ENCODE measurements at regions not wholly inside any gene's neighbourhood (a gene's known extent, or its start where the extent isn't known, plus 50 kb on each side); places are given as distances from the start of the nearest gene placed in this dataset.

GRCh38 chr14:37851054-37851453 lies 255.6 kb downstream of the TTC6 start:
- Histone ChIP-seq H3K36me3 (ENCODE audit: control insufficient read depth, insufficient read depth, low read length) (no peaks in the 10 kb centered on the region), H3K4me3 (ENCODE audit: low read length) (no peak overlapping the region), H3K9me3 (ENCODE audit: control insufficient read depth, low read length) (no peaks in the 10 kb centered on the region), H3K4me1 (ENCODE audit: control insufficient read depth, insufficient read depth, low read length) (no peaks in the 10 kb centered on the region), H3K9ac (ENCODE audit: extremely low read depth, low read length, poor library complexity, severe bottlenecking) (no peak overlapping the region), H3K27me3 (ENCODE audit: control insufficient read depth, insufficient read depth, low read length, poor library complexity, severe bottlenecking) (no peaks in the 10 kb centered on the region), H3K27ac (ENCODE audit: low read depth, low read length) (no peak overlapping the region)
- WGBS, 2 experiments (ENCODE audit: insufficient coverage in 1 of 2, insufficient read length in 1 of 2), result 92 to 100% methylated on average over 1 of the region's 1 CpG
- no peaks in the 10 kb centered on the region for H3K36me3 Mint-ChIP-seq (ENCODE audit: low read depth)
- no peak overlapping the region for H3K27ac Mint-ChIP-seq
- no peak overlapping the region for H3K4me3 Mint-ChIP-seq
- DNase-seq, result no peak
- peaks cover 3% of the 10 kb centered on the region for H3K27me3 Mint-ChIP-seq (ENCODE audit: insufficient read depth)
- H3K9me3 Mint-ChIP-seq, result no peaks in the 10 kb centered on the region
- peaks cover 8% of the 10 kb centered on the region for H3K4me1 Mint-ChIP-seq
- TF ChIP-seq CTCF (conservative IDR thresholded peaks at IDR 0.05), result no peak

GRCh38 chr14:37855871-37856270 lies 260.4 kb downstream of the TTC6 start:
- H3K9ac ChIP-seq (ENCODE audit: extremely low read depth, low read length, poor library complexity, severe bottlenecking), result no peak overlapping the region
- no peak overlapping the region for H3K4me3 Mint-ChIP-seq
- H3K4me1 ChIP-seq (ENCODE audit: control insufficient read depth, insufficient read depth, low read length), result no peaks in the 10 kb centered on the region
- H3K4me1 Mint-ChIP-seq, result peaks cover 8% of the 10 kb centered on the region
- TF ChIP-seq CTCF (conservative IDR thresholded peaks at IDR 0.05), result no peak
- no peaks in the 10 kb centered on the region for H3K9me3 Mint-ChIP-seq
- no peak overlapping the region for H3K27ac Mint-ChIP-seq
- no peaks in the 10 kb centered on the region for H3K36me3 Mint-ChIP-seq (ENCODE audit: low read depth)
- no peak overlapping the region for H3K4me3 ChIP-seq (ENCODE audit: low read length)
- H3K36me3 ChIP-seq (ENCODE audit: control insufficient read depth, insufficient read depth, low read length), result no peaks in the 10 kb centered on the region
- no peaks in the 10 kb centered on the region for H3K9me3 ChIP-seq (ENCODE audit: control insufficient read depth, low read length)
- peaks cover 8% of the 10 kb centered on the region for H3K27me3 Mint-ChIP-seq (ENCODE audit: insufficient read depth)
- no peak for DNase-seq
- H3K27me3 ChIP-seq (ENCODE audit: control insufficient read depth, insufficient read depth, low read length, poor library complexity, severe bottlenecking), result no peaks in the 10 kb centered on the region
- WGBS, 2 experiments (ENCODE audit: insufficient coverage in 1 of 2, insufficient read length in 1 of 2), result 93 to 100% methylated on average over 1 of the region's 1 CpG
- no peak overlapping the region for H3K27ac ChIP-seq (ENCODE audit: low read depth, low read length)

- Histone ChIP-seq H3K27me3 (ENCODE audit: control insufficient read depth, insufficient read depth, low read length, poor library complexity, severe bottlenecking) (no peaks in the 10 kb centered on the region), H3K36me3 (ENCODE audit: control insufficient read depth, insufficient read depth, low read length) (no peaks in the 10 kb centered on the region), H3K27ac (ENCODE audit: low read depth, low read length) (no peak overlapping the region), H3K9me3 (ENCODE audit: control insufficient read depth, low read length) (no peaks in the 10 kb centered on the region), H3K4me3 (ENCODE audit: low read length) (no peak overlapping the region), H3K4me1 (ENCODE audit: control insufficient read depth, insufficient read depth, low read length) (no peaks in the 10 kb centered on the region), H3K9ac (ENCODE audit: extremely low read depth, low read length, poor library complexity, severe bottlenecking) (no peak overlapping the region)
- H3K4me1 Mint-ChIP-seq, result peaks cover 8% of the 10 kb centered on the region
- H3K4me3 Mint-ChIP-seq, result no peak overlapping the region
- H3K9me3 Mint-ChIP-seq, result no peaks in the 10 kb centered on the region
- TF ChIP-seq CTCF (conservative IDR thresholded peaks at IDR 0.05), result no peak
- no peak for DNase-seq
- 92 to 100% methylated on average over 1 to 2 of the region's 2 CpGs for WGBS, 2 experiments (ENCODE audit: insufficient coverage in 1 of 2, insufficient read length in 1 of 2)
- no peak overlapping the region for H3K27ac Mint-ChIP-seq
- no peaks in the 10 kb centered on the region for H3K36me3 Mint-ChIP-seq (ENCODE audit: low read depth)
- H3K27me3 Mint-ChIP-seq (ENCODE audit: insufficient read depth), result peaks cover 8% of the 10 kb centered on the region
Measured at GRCh38 chr14:37857774-37858266, 262.4 kb downstream of the TTC6 start.
